GM12878 (cell line): ENCODE measurements at regions not wholly inside any gene's neighbourhood (a gene's known extent, or its start where the extent isn't known, plus 50 kb on each side); places are given as distances from the start of the nearest gene placed in this dataset.

Experiments
- ATAC-seq: fragments of 200-7000 bp; cut with Tn5 transposase; 3 replicates; pipeline ENCODE4 v1.9.1; 2020; ENCODE audit warnings: mild to moderate bottlenecking, moderate library complexity
- BruUV-seq: library from RNA; stranded (reverse); fragments of 400-500 nt; replicated peaks from 2 replicates; lab custom pipeline; 2021; lab: Mats Ljungman, UMichigan
- CTCF ChIA-PET: fragments of 300-600 bp; sonication (Branson Sonifier 250); formaldehyde crosslinking; extraction: SDS; loops from one replicate; lab custom pipeline; 2021; ENCODE audit warnings: inconsistent platforms; lab: Yijun Ruan, JAX
- POLR2A ChIA-PET: fragments of 350-600 bp; formaldehyde crosslinking; extraction: SDS; loops from one replicate; lab custom pipeline; 2021; ENCODE audit warnings: inconsistent platforms; lab: Charles Lee
- RAD21 ChIA-PET: fragments of 300-600 bp; sonication (Branson Sonifier 250); formaldehyde crosslinking; loops from one replicate; lab custom pipeline; 2023; ENCODE audit warnings: antibody characterized with exemption; ENCODE audit not compliant: unreplicated experiment; lab: Charles Lee
- SMC1A ChIA-PET: fragments of 300-600 bp; sonication (Branson Sonifier 250); formaldehyde crosslinking; loops from one replicate; lab custom pipeline; 2023; ENCODE audit not compliant: unreplicated experiment, uncharacterized antibody; lab: Charles Lee
- DNase-seq: peaks from one replicate; pipeline ENCODE4 v3.0.0-alpha.2; 2011; ENCODE audit warnings: low read depth, low spot score
- FAIRE-seq: peaks from 3 replicates; lab custom pipeline; 2011; peaks lifted over from hg19 to GRCh38; lab: Jason Lieb, UNC
- H2AFZ ChIP-seq: 2 replicates; pipeline ENCODE4 v1.6.0; 2011; ENCODE audit warnings: low read depth, low read length, control low read depth; ENCODE audit not compliant: control insufficient read depth
- H3K27ac ChIP-seq: 2 replicates; pipeline ENCODE4 v1.5.1; 2011; ENCODE audit warnings: control low read depth; ENCODE audit not compliant: control insufficient read depth, insufficient read depth
- H3K27me3 ChIP-seq, 2 experiments: replicated peaks in 1 of 2; 2 replicates each; pipeline versions ENCODE4 v1.6.0 to v1.6.1; 2011; ENCODE audit warnings: low read length in 1 of 2; ENCODE audit not compliant: control insufficient read depth in 2 of 2, insufficient read depth in 2 of 2
- H3K36me3 ChIP-seq, 2 experiments: 2 replicates each; pipeline ENCODE4 v1.5.1; 2011; ENCODE audit warnings: low read length in 1 of 2; ENCODE audit not compliant: control insufficient read depth in 2 of 2, insufficient read depth in 2 of 2
- H3K4me1 ChIP-seq: 2 replicates; pipeline ENCODE4 v1.6.1; 2011; ENCODE audit warnings: mild to moderate bottlenecking, low read length, moderate library complexity, mixed read lengths; ENCODE audit not compliant: control insufficient read depth, insufficient read depth
- H3K4me2 ChIP-seq: 2 replicates; pipeline ENCODE4 v1.6.0; 2011; ENCODE audit warnings: control low read depth; ENCODE audit not compliant: control insufficient read depth, insufficient read depth
- H3K4me3 ChIP-seq: fragments of 200-600 bp; sonication (generic); 2 replicates; pipeline ENCODE4 v1.5.1; 2016
- H3K79me2 ChIP-seq: 2 replicates; pipeline ENCODE4 v1.6.0; 2011; ENCODE audit warnings: low read length; ENCODE audit not compliant: control insufficient read depth, insufficient read depth
- H3K9ac ChIP-seq: 2 replicates; pipeline ENCODE4 v1.8.0; 2011; ENCODE audit warnings: low read length, control low read depth, mixed read lengths; ENCODE audit not compliant: control insufficient read depth, insufficient read depth
- H3K9me3 ChIP-seq: replicated peaks from 3 replicates; pipeline ENCODE4 v1.5.1; 2011; ENCODE audit warnings: mild to moderate bottlenecking, low read length; ENCODE audit not compliant: control insufficient read depth, insufficient read depth
- H4K20me1 ChIP-seq: 2 replicates; pipeline ENCODE4 v1.6.0; 2011; ENCODE audit not compliant: control insufficient read depth, insufficient read depth
- E4F1 ChIP-seq: fragments of 450-650 bp; IDR thresholded peaks from 2 replicates; pipeline ENCODE4 v1.6.1; 2018; ENCODE audit warnings: borderline replicate concordance, mild to moderate bottlenecking; ENCODE audit not compliant: partially characterized antibody
- IKZF2 ChIP-seq, 2 experiments: fragments of 450-650 bp; IDR thresholded peaks; 2 replicates each; pipeline ENCODE4 v1.6.1; 2017; ENCODE audit warnings: mild to moderate bottlenecking in 2 of 2, moderate library complexity in 2 of 2
- IRF3 ChIP-seq: fragments of 450-650 bp; IDR thresholded peaks from 2 replicates; pipeline ENCODE4 v1.6.1; 2014; ENCODE audit warnings: mild to moderate bottlenecking
- ZNF384 ChIP-seq: IDR thresholded peaks from 2 replicates; pipeline ENCODE4 v1.6.1; 2012; ENCODE audit warnings: low read depth, mild to moderate bottlenecking, low read length, improper control_type of control experiment, borderline replicate concordance
- WGBS: methylation state at CpG from one replicate; pipeline ENCODE4 v1.1.6; 2016; ENCODE audit warnings: low lambda C conversion rate; ENCODE audit not compliant: insufficient replicate concordance, insufficient coverage; ENCODE audit errors: missing lambda C conversion rate; 5-methylcytosine and 5-hydroxymethylcytosine counted together
- in situ Hi-C: fragments of 300-500 bp; cut with MboI; formaldehyde crosslinking; loops from 9 replicates; pipeline ENCODE4 v1.14.3; 2018; ENCODE audit warnings: mixed read lengths
- intact Hi-C: fragments of 100-400 bp; cut with micrococcal nuclease; formaldehyde crosslinking; loops from one replicate; pipeline ENCODE4 v1.14.2; 2022; ENCODE audit not compliant: unreplicated experiment

- RAD21 ChIA-PET, result no interaction called here
- Histone ChIP-seq H3K4me1 (no peaks in the 10 kb centered on the region), H3K4me2 (no peak overlapping the region), H3K27ac (no peak overlapping the region), H4K20me1 (no peaks in the 10 kb centered on the region), H3K36me3 (no peaks in the 10 kb centered on the region), H3K79me2 (no peaks in the 10 kb centered on the region), H3K9me3 (no peaks in the 10 kb centered on the region; the same call in 2 of the 3 replicates), H2AFZ (no peak overlapping the region), H3K4me3 (no peak overlapping the region), H3K27me3 (no peaks in the 10 kb centered on the region), H3K9ac (no peak overlapping the region)
- BruUV-seq, result no TSS peak
- DNase-seq (no peak), FAIRE-seq (no peak), ATAC-seq (no peak)
- CTCF ChIA-PET, result no interaction called here
- TF ChIP-seq IKZF2 (IDR thresholded peaks at IDR 0.05), result no peak
- TF ChIP-seq IRF3, result no peak
- TF ChIP-seq E4F1, result no peak
- no peak for TF ChIP-seq ZNF384
- POLR2A ChIA-PET, result no interaction called here
- intact Hi-C loops (no loop called here), in situ Hi-C loops (no loop called here)
- SMC1A ChIA-PET, result no interaction called here
- WGBS, result 0% methylated on average over 1 of the region's 1 CpG
Measured at GRCh38 chr4:170214731-170215130, 125.0 kb upstream of the AADAT start.
